Endothelial cell of umbilical vein (primary cell): ENCODE measurements at regions not wholly inside any gene's neighbourhood (a gene's known extent, or its start where the extent isn't known, plus 50 kb on each side); places are given as distances from the start of the nearest gene placed in this dataset.

Experiments
- BruUV-seq: library from RNA; stranded (reverse); fragments of 400-500 nt; replicated peaks from 2 replicates; lab custom pipeline; 2021; lab: Mats Ljungman, UMichigan
- CTCF ChIA-PET: fragments of 300-600, 350-600 bp; sonication (Branson Sonifier 250); formaldehyde crosslinking; loops from one replicate; lab custom pipeline; 2021; ENCODE audit warnings: antibody characterized with exemption, inconsistent platforms; lab: Charles Lee
- POLR2A ChIA-PET: fragments of 300-600, 350-600 bp; sonication (Branson Sonifier 250); formaldehyde crosslinking; loops from one replicate; lab custom pipeline; 2021; ENCODE audit warnings: antibody characterized with exemption, inconsistent platforms; lab: Charles Lee
- DNase-seq: peaks from one replicate; pipeline ENCODE4 v3.0.0-alpha.2; 2011; ENCODE audit warnings: low read depth, low spot score
- FAIRE-seq: peaks from 2 replicates; lab custom pipeline; 2011; peaks lifted over from hg19 to GRCh38; lab: Jason Lieb, UNC
- H2AFZ ChIP-seq: 2 replicates; pipeline ENCODE4 v1.6.0; 2012; ENCODE audit warnings: low read depth, low read length, control low read depth, inconsistent platforms
- H3K27ac ChIP-seq: 2 replicates; pipeline ENCODE4 v1.5.1; 2011; ENCODE audit warnings: low read depth, mild to moderate bottlenecking, control low read depth, low read length, moderate library complexity; ENCODE audit not compliant: insufficient read depth
- H3K27me3 ChIP-seq, 2 experiments: 2 replicates each; pipeline versions ENCODE4 v1.6.0 to v1.6.1; 2011; ENCODE audit warnings: low read length in 2 of 2, mixed read lengths in 1 of 2; ENCODE audit not compliant: control insufficient read depth in 2 of 2, insufficient read depth in 2 of 2
- H3K36me3 ChIP-seq, 2 experiments: 2 replicates in 1 of 2; 3 replicates in 1 of 2; pipeline ENCODE4 v1.5.1; 2011; ENCODE audit warnings: low read length in 2 of 2, mild to moderate bottlenecking in 1 of 2, moderate library complexity in 1 of 2; ENCODE audit not compliant: control insufficient read depth in 2 of 2, insufficient read depth in 2 of 2; ENCODE audit errors: extremely low read depth in 1 of 2
- H3K4me1 ChIP-seq: 3 replicates; pipeline ENCODE4 v1.5.1; 2011; ENCODE audit warnings: mild to moderate bottlenecking, low read length; ENCODE audit not compliant: control insufficient read depth, insufficient read depth; ENCODE audit errors: extremely low read depth
- H3K4me2 ChIP-seq: 2 replicates; pipeline ENCODE4 v1.6.1; 2011; ENCODE audit warnings: low read length, control low read depth, mixed read lengths; ENCODE audit not compliant: insufficient read depth
- H3K4me3 ChIP-seq, 3 experiments: fragments of 200-600 bp in 1 of 3; sonication (generic), shearing (Covaris generic) in 1 of 3; replicated peaks in 1 of 3; 2 replicates each; pipeline ENCODE4 v1.5.1; 2011 to 2016; ENCODE audit warnings: control low read depth in 3 of 3, low read length in 3 of 3, mild to moderate bottlenecking in 2 of 3, inconsistent platforms in 1 of 3, low read depth in 1 of 3, moderate library complexity in 1 of 3; ENCODE audit not compliant: insufficient read depth in 1 of 3
- H3K79me2 ChIP-seq: 2 replicates; pipeline ENCODE4 v1.6.0; 2012; ENCODE audit warnings: low read length, inconsistent platforms; ENCODE audit not compliant: control insufficient read depth, insufficient read depth
- H3K9ac ChIP-seq: replicated peaks from 2 replicates; pipeline ENCODE3; 2011; ENCODE audit warnings: low read length, control low read depth; ENCODE audit not compliant: insufficient read depth; ENCODE audit errors: extremely low read depth
- H3K9me1 ChIP-seq: replicated peaks from 3 replicates; pipeline ENCODE4 v1.6.0; 2011; ENCODE audit warnings: mild to moderate bottlenecking, low read length; ENCODE audit not compliant: control insufficient read depth, insufficient read depth; ENCODE audit errors: extremely low read depth
- H3K9me3 ChIP-seq: replicated peaks from 2 replicates; pipeline ENCODE4 v1.5.1; 2012; ENCODE audit warnings: low read length, inconsistent platforms; ENCODE audit not compliant: control insufficient read depth, insufficient read depth
- H4K20me1 ChIP-seq: replicated peaks from 2 replicates; pipeline ENCODE3; 2011; ENCODE audit warnings: mild to moderate bottlenecking, low read length; ENCODE audit not compliant: control insufficient read depth, insufficient read depth; ENCODE audit errors: extremely low read depth
- CTCF ChIP-seq, 2 donors: IDR thresholded peaks; 1 replicate in 1 of 2; 2 replicates in 1 of 2; pipeline ENCODE4 v1.5.1; 2011; ENCODE audit warnings: low read length in 2 of 2, mild to moderate bottlenecking in 2 of 2, moderate library complexity in 2 of 2, control low read depth in 1 of 2, inconsistent platforms in 1 of 2, low read depth in 1 of 2; ENCODE audit not compliant: insufficient read depth in 1 of 2; ENCODE audit errors: extremely low read depth in 1 of 2
- EZH2 ChIP-seq: IDR thresholded peaks from 2 replicates; pipeline ENCODE4 v1.6.1; 2012; ENCODE audit warnings: borderline replicate concordance, low read depth, mild to moderate bottlenecking, moderate library complexity, low read length, inconsistent platforms; ENCODE audit not compliant: severe bottlenecking
- FOS ChIP-seq: IDR thresholded peaks from 2 replicates; pipeline ENCODE4 v1.6.1; 2011; ENCODE audit warnings: mild to moderate bottlenecking, low read length, moderate library complexity, borderline replicate concordance; ENCODE audit not compliant: insufficient read depth
- JUN ChIP-seq: IDR thresholded peaks from 2 replicates; pipeline ENCODE4 v1.6.1; 2011; ENCODE audit warnings: borderline replicate concordance, low read depth; ENCODE audit not compliant: insufficient read length, insufficient read depth
- MYC ChIP-seq: IDR thresholded peaks from one replicate; pipeline ENCODE4 v1.6.1; 2011; ENCODE audit warnings: mild to moderate bottlenecking, low read depth, low read length
- POLR2A ChIP-seq: IDR thresholded peaks from 2 replicates; pipeline ENCODE4 v1.6.1; 2012; ENCODE audit warnings: low read depth, mild to moderate bottlenecking, control low read depth, low read length
- POLR2AphosphoS5 ChIP-seq: IDR thresholded peaks from 2 replicates; pipeline ENCODE4 v1.6.1; 2012; ENCODE audit warnings: low read depth, mild to moderate bottlenecking, control low read depth, low read length, moderate library complexity; ENCODE audit not compliant: insufficient read depth
- dilution Hi-C: fragments of 300-500 bp; cut with MboI; formaldehyde crosslinking; loops from one replicate; pipeline ENCODE4 v1.15.0; 2019; ENCODE audit warnings: low sequenced_read_pairs; ENCODE audit not compliant: extremely low pct_ligation_motif_present
- intact Hi-C: fragments of 100-400 bp; cut with micrococcal nuclease; formaldehyde crosslinking; loops from one replicate; pipeline ENCODE4 v1.10.0; 2022

- no peak overlapping the region for H3K9ac ChIP-seq
- no TSS peak for BruUV-seq
- H4K20me1 ChIP-seq = no peaks in the 10 kb centered on the region
- no peaks in the 10 kb centered on the region for H3K9me1 ChIP-seq
- no peak overlapping the region for H3K4me3 ChIP-seq
- intact Hi-C loops (no loop called here), dilution Hi-C loops (no loop called here)
- no peaks in the 10 kb centered on the region for H3K9me3 ChIP-seq
- H3K79me2 ChIP-seq = no peaks in the 10 kb centered on the region
- TF ChIP-seq MYC (no peak), EZH2 (no peak), POLR2AphosphoS5 (no peak), CTCF (IDR thresholded peaks at IDR 0.05; ENCODE audit: extremely low read depth in 1 of 2, insufficient read depth in 1 of 2, low read depth in 1 of 2, low read length in 2 of 2) (no peak), JUN (no peak)
- FAIRE-seq (no peak), DNase-seq (no peak)
- no peak overlapping the region for H2AFZ ChIP-seq
- ChIA-PET POLR2A (no interaction called here), CTCF (no interaction called here)
- no peaks in the 10 kb centered on the region for H3K36me3 ChIP-seq
- peaks cover 0 to 2% of the 10 kb centered on the region in 2 experiments for H3K27me3 ChIP-seq
- H3K4me1 ChIP-seq = no peaks in the 10 kb centered on the region
- H3K4me2 ChIP-seq = no peak overlapping the region
- H3K27ac ChIP-seq = no peak overlapping the region
These were observed 260.5 kb downstream of the GADD45G start for GRCh38 chr9:89865357-89865756.

- TF ChIP-seq CTCF (IDR thresholded peaks at IDR 0.05; ENCODE audit: extremely low read depth in 1 of 2, insufficient read depth in 1 of 2, low read depth in 1 of 2, low read length in 2 of 2) (no peak), POLR2A (no peak), FOS (no peak)
- ChIA-PET CTCF (no interaction called here), POLR2A (no interaction called here)
- H3K9me3 ChIP-seq = no peaks in the 10 kb centered on the region
- H3K9me1 ChIP-seq = no peaks in the 10 kb centered on the region
- FAIRE-seq = no peak
- H3K4me3 ChIP-seq = no peak overlapping the region
- no peaks in the 10 kb centered on the region for H4K20me1 ChIP-seq
- H2AFZ ChIP-seq = no peak overlapping the region
- H3K9ac ChIP-seq = no peak overlapping the region
- H3K79me2 ChIP-seq = no peaks in the 10 kb centered on the region
- H3K4me2 ChIP-seq = no peak overlapping the region
- H3K27me3 ChIP-seq = peaks cover 0 to 2% of the 10 kb centered on the region in 2 experiments
- DNase-seq = no peak
- intact Hi-C loops (no loop called here), dilution Hi-C loops (no loop called here)
- no peaks in the 10 kb centered on the region for H3K36me3 ChIP-seq
- no peak overlapping the region for H3K27ac ChIP-seq
- no TSS peak for BruUV-seq
- H3K4me1 ChIP-seq = no peaks in the 10 kb centered on the region
These were observed 261.2 kb downstream of the GADD45G start for GRCh38 chr9:89865981-89866380.
